SK-N-MC (cell line): ENCODE measurements at regions not wholly inside any gene's neighbourhood (a gene's known extent, or its start where the extent isn't known, plus 50 kb on each side); places are given as distances from the start of the nearest gene placed in this dataset.
"Not testable (repeated sequence)": the region's sequence is repeated elsewhere in the genome, so short reads cannot be mapped to it uniquely, and the experiment has no call there.

Source experiments
- EZH2 ChIP-seq: fragments of 200-600 bp; sonication (generic); IDR thresholded peaks from one replicate; pipeline ENCODE4 v1.6.1; 2017; ENCODE audit warnings: antibody characterized with exemption
- POLR2AphosphoS5 ChIP-seq: IDR thresholded peaks from 2 replicates; pipeline ENCODE4 v1.6.1; 2012; ENCODE audit warnings: mild to moderate bottlenecking, low read depth, low read length, borderline replicate concordance

DNA sequence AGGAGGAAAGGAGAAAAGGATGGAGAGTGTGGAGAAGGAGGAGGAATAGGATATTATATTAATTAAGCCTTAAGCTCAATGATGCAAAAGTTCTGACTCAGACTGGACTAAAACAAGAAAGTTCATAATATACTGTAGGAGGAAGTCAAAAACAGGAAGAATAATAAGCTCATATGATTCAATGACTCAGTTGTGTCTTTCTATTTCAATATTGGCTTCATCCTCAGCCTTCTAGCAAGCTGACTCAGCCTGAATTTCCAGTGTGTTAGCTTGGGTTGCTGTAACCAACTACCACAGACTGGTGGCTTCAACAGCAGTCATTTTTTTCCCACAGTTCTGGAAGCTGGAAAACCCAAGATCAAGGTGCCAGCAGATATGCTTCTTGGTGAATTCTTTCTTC, 254.8 kb upstream of the DPP6 start:
- TF ChIP-seq POLR2AphosphoS5, EZH2: not testable (repeated sequence)
